ENCODE measurements at regions not wholly inside any gene's neighbourhood (a gene's known extent, or its start where the extent isn't known, plus 50 kb on each side); places are given as distances from the start of the nearest gene placed in this dataset.

DNA sequence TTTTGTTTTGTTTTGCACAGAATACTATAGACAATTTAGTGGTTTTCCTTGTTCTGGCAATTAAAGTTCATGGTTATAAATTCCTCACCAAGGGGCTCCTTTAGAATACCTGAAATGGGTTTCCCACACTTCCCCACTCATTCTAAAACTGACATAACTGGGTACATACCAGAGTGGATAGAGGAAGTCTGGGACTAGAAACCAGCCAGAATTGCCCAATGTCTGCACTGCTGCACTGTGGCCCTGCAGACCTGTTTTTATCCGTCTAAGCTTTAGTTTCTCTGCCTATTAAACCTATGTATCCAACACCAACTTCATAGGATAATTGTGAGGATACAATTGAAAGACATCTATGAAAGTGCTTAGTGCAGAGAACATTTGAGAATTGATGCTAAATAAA, 498.6 kb downstream of the KCTD12 start:
- ATAC-seq (replicated peaks; ENCODE audit: extremely low read depth, poor library complexity, severe bottlenecking) (no peak), DNase-seq (ENCODE audit: low spot score in 2 of 2) (no peak)
- H3K4me3 Mint-ChIP-seq = no peak overlapping the region
- no peaks in the 10 kb centered on the region for H3K4me1 Mint-ChIP-seq
- no peaks in the 10 kb centered on the region for H3K9me3 Mint-ChIP-seq
- no peaks in the 10 kb centered on the region for H3K36me3 Mint-ChIP-seq (ENCODE audit: insufficient read depth)
- H3K27me3 Mint-ChIP-seq = no peaks in the 10 kb centered on the region
- H3K27ac Mint-ChIP-seq (ENCODE audit: low read depth) = no peak overlapping the region

- ATAC-seq (replicated peaks; ENCODE audit: extremely low read depth, poor library complexity, severe bottlenecking) (no peak), DNase-seq (ENCODE audit: low spot score in 2 of 2) (no peak)
- Mint-ChIP-seq H3K36me3 (ENCODE audit: insufficient read depth) (no peaks in the 10 kb centered on the region), H3K4me1 (no peaks in the 10 kb centered on the region), H3K4me3 (no peak overlapping the region), H3K27ac (ENCODE audit: low read depth) (no peak overlapping the region), H3K27me3 (no peaks in the 10 kb centered on the region), H3K9me3 (no peaks in the 10 kb centered on the region)
Measured at GRCh38 chr13:76386321-76386720, 499.9 kb downstream of the KCTD12 start.

- no peak for ATAC-seq (replicated peaks; ENCODE audit: extremely low read depth, poor library complexity, severe bottlenecking)
- Mint-ChIP-seq H3K36me3 (ENCODE audit: insufficient read depth) (no peaks in the 10 kb centered on the region), H3K27ac (ENCODE audit: low read depth) (no peak overlapping the region)
Measured at GRCh38 chr13:76385586-76385985, 500.6 kb downstream of the KCTD12 start.

DNA sequence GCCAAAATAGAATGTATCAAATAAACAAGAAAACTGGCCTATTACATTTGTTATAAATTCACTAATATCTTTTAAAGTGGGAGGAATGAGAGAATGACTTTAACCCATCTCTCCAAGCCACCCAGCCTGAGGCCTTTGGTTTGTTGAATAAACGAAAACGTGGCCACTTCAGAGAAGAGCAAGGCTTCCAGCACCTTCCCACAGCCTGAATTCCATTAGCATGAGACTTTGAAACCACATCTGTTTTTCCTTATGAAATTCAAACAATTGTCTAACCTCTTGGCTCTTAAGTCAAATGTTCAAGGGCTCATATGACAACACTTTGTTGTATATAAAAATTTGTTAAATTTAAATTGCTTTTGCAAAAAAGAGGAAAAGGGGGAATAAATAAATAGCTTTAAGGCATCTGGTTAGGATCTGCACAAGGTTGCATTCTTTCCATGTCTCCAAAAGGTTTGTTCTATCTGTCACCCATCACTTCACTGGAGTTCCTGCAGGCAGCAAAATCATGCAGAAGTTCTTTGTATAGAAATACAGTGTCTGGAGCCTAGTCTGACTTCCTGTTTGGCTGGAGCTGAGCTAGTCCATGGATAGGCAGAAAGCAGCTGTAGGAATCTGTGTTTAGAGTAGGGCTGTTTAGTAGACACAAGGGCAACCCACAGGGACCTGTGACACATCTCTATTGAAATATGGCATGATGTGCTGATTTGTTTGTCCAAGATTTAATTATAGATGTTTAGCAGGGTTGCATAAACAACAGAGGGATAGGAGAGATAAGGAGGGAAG, 502.3 kb downstream of the KCTD12 start:
- ATAC-seq (replicated peaks; ENCODE audit: extremely low read depth, poor library complexity, severe bottlenecking) = no peak
- Mint-ChIP-seq H3K4me3 (no peak overlapping the region), H3K36me3 (ENCODE audit: insufficient read depth) (no peaks in the 10 kb centered on the region), H3K27me3 (no peaks in the 10 kb centered on the region), H3K9me3 (no peaks in the 10 kb centered on the region), H3K4me1 (no peaks in the 10 kb centered on the region), H3K27ac (ENCODE audit: low read depth) (no peak overlapping the region)
- no peak for DNase-seq (ENCODE audit: low spot score in 2 of 2)

More at GRCh38 chr13:76385586-76385985, 500.6 kb downstream of the KCTD12 start:
- H3K9me3 Mint-ChIP-seq = no peaks in the 10 kb centered on the region
- DNase-seq (ENCODE audit: low spot score in 2 of 2) = no peak
- H3K27me3 Mint-ChIP-seq = no peaks in the 10 kb centered on the region
- H3K4me3 Mint-ChIP-seq = no peak overlapping the region
- no peaks in the 10 kb centered on the region for H3K4me1 Mint-ChIP-seq

GRCh38 chr13:76380446-76381065, 505.6 kb downstream of the KCTD12 start:
- Mint-ChIP-seq H3K36me3 (ENCODE audit: insufficient read depth) (no peaks in the 10 kb centered on the region), H3K4me3 (no peak overlapping the region), H3K27ac (ENCODE audit: low read depth) (no peak overlapping the region), H3K4me1 (no peaks in the 10 kb centered on the region), H3K9me3 (no peaks in the 10 kb centered on the region), H3K27me3 (no peaks in the 10 kb centered on the region)
- no peak for DNase-seq (ENCODE audit: low spot score in 2 of 2)
- no peak for ATAC-seq (replicated peaks; ENCODE audit: extremely low read depth, poor library complexity, severe bottlenecking)

GRCh38 chr13:76379341-76380105, 506.7 kb downstream of the KCTD12 start:
- Mint-ChIP-seq H3K27ac (ENCODE audit: low read depth) (no peak overlapping the region), H3K36me3 (ENCODE audit: insufficient read depth) (no peaks in the 10 kb centered on the region), H3K4me3 (no peak overlapping the region), H3K27me3 (no peaks in the 10 kb centered on the region), H3K4me1 (no peaks in the 10 kb centered on the region), H3K9me3 (no peaks in the 10 kb centered on the region)
- ATAC-seq (replicated peaks; ENCODE audit: extremely low read depth, poor library complexity, severe bottlenecking) (no peak), DNase-seq (ENCODE audit: low spot score in 2 of 2) (no peak)

DNA sequence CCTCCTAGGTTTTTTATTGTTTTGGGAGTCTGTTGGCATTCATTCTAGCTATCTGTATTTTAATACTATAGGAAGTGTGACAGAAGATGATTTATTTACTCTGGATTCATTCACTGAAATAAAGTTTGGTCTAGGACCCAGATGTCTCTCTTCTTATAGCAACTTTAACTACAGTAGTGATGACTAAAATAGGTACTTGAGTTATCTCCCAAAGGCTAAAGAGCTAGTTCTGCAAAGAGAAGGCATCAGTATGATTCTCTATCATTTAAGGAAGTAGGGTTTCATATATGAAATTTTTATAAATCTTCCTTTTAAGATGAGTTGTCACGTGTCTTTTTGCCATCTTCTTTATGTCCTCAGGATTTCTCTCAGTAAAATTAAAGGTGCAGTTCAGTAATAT, 507.4 kb downstream of the KCTD12 start:
- Mint-ChIP-seq H3K4me3 (no peak overlapping the region), H3K27me3 (no peaks in the 10 kb centered on the region), H3K36me3 (ENCODE audit: insufficient read depth) (no peaks in the 10 kb centered on the region), H3K27ac (ENCODE audit: low read depth) (no peak overlapping the region), H3K4me1 (no peaks in the 10 kb centered on the region), H3K9me3 (no peaks in the 10 kb centered on the region)
- ATAC-seq (replicated peaks; ENCODE audit: extremely low read depth, poor library complexity, severe bottlenecking) = no peak
- DNase-seq (ENCODE audit: low spot score in 2 of 2) = no peak

- H3K27me3 Mint-ChIP-seq = no peaks in the 10 kb centered on the region
- no peaks in the 10 kb centered on the region for H3K9me3 Mint-ChIP-seq
- no peak overlapping the region for H3K4me3 Mint-ChIP-seq
- no peak overlapping the region for H3K27ac Mint-ChIP-seq (ENCODE audit: low read depth)
- no peaks in the 10 kb centered on the region for H3K36me3 Mint-ChIP-seq (ENCODE audit: insufficient read depth)
- DNase-seq (ENCODE audit: low spot score in 2 of 2) = no peak
- ATAC-seq (replicated peaks; ENCODE audit: extremely low read depth, poor library complexity, severe bottlenecking) = no peak
- no peaks in the 10 kb centered on the region for H3K4me1 Mint-ChIP-seq
Measured at GRCh38 chr13:76363682-76364289, 522.4 kb downstream of the KCTD12 start.

DNA sequence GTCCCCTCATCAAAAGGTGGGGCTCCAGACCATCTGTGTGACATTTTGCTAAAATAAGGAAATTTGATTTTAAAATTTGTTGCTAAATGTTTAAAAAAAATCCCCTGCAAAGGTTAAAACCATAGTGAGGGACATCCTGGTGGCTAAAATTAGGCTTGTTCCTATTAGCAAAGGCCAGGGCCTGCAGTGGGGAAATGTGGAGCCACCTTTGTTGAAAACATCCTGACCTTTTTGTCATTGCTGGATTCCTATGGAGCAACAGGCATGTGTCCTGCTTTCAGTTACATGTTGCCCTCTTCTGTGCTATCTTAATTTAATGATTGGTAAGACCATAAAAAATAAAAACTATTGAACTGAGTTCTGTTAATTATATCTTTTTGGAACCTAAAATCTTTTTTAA, 524.3 kb downstream of the KCTD12 start:
- H3K9me3 Mint-ChIP-seq = no peaks in the 10 kb centered on the region
- H3K27ac Mint-ChIP-seq (ENCODE audit: low read depth) = no peak overlapping the region
- H3K36me3 Mint-ChIP-seq (ENCODE audit: insufficient read depth) = no peaks in the 10 kb centered on the region
- no peaks in the 10 kb centered on the region for H3K4me1 Mint-ChIP-seq
- ATAC-seq (replicated peaks; ENCODE audit: extremely low read depth, poor library complexity, severe bottlenecking) (no peak), DNase-seq (ENCODE audit: low spot score in 2 of 2) (no peak)
- H3K4me3 Mint-ChIP-seq = no peak overlapping the region
- no peaks in the 10 kb centered on the region for H3K27me3 Mint-ChIP-seq

GRCh38 chr13:76351541-76352229, 534.5 kb downstream of the KCTD12 start:
- DNase-seq (ENCODE audit: low spot score in 2 of 2) (no peak), ATAC-seq (replicated peaks; ENCODE audit: extremely low read depth, poor library complexity, severe bottlenecking) (no peak)
- H3K27me3 Mint-ChIP-seq = no peaks in the 10 kb centered on the region
- no peaks in the 10 kb centered on the region for H3K4me1 Mint-ChIP-seq
- H3K4me3 Mint-ChIP-seq = no peak overlapping the region
- peaks cover 5% of the 10 kb centered on the region for H3K9me3 Mint-ChIP-seq
- H3K36me3 Mint-ChIP-seq (ENCODE audit: insufficient read depth) = no peaks in the 10 kb centered on the region
- H3K27ac Mint-ChIP-seq (ENCODE audit: low read depth) = no peak overlapping the region

- H3K36me3 Mint-ChIP-seq (ENCODE audit: insufficient read depth) = no peaks in the 10 kb centered on the region
- H3K4me1 Mint-ChIP-seq = no peaks in the 10 kb centered on the region
- DNase-seq (ENCODE audit: low spot score in 2 of 2) (no peak), ATAC-seq (replicated peaks; ENCODE audit: extremely low read depth, poor library complexity, severe bottlenecking) (no peak)
- H3K27me3 Mint-ChIP-seq = no peaks in the 10 kb centered on the region
- peaks cover 8% of the 10 kb centered on the region for H3K9me3 Mint-ChIP-seq
- no peak overlapping the region for H3K4me3 Mint-ChIP-seq
- H3K27ac Mint-ChIP-seq (ENCODE audit: low read depth) = no peak overlapping the region
Measured at GRCh38 chr13:76350399-76350798, 535.8 kb downstream of the KCTD12 start.

- no peak overlapping the region for H3K27ac Mint-ChIP-seq (ENCODE audit: low read depth)
Measured at GRCh38 chr13:76349700-76350099, 536.5 kb downstream of the KCTD12 start.

More at GRCh38 chr13:76349700-76350099, 536.5 kb downstream of the KCTD12 start:
- no peaks in the 10 kb centered on the region for H3K4me1 Mint-ChIP-seq
- DNase-seq (ENCODE audit: low spot score in 2 of 2) (no peak), ATAC-seq (replicated peaks; ENCODE audit: extremely low read depth, poor library complexity, severe bottlenecking) (no peak)
- H3K9me3 Mint-ChIP-seq = peaks cover 10% of the 10 kb centered on the region
- no peak overlapping the region for H3K4me3 Mint-ChIP-seq
- H3K27me3 Mint-ChIP-seq = no peaks in the 10 kb centered on the region
- no peaks in the 10 kb centered on the region for H3K36me3 Mint-ChIP-seq (ENCODE audit: insufficient read depth)

Data from central memory CD8-positive, alpha-beta T cell (primary cell).